Esophagus squamous epithelium (tissue), 4 donors: ENCODE measurements at regions not wholly inside any gene's neighbourhood (a gene's known extent, or its start where the extent isn't known, plus 50 kb on each side); places are given as distances from the start of the nearest gene placed in this dataset.

Experiments
- CTCF ChIP-seq, 6 experiments: fragments of 450-650 bp in 4 of 6; fragments of 200-600 bp in 2 of 6; sonication (generic) in 2 of 6; IDR thresholded peaks; one replicate each; pipeline ENCODE4 v1.5.1; 2016 to 2019; ENCODE audit warnings: antibody characterized with exemption in 6 of 6, mild to moderate bottlenecking in 4 of 6, moderate library complexity in 4 of 6
- POLR2A ChIP-seq, 4 donors: fragments of 450-650 bp; IDR thresholded peaks; one replicate each; pipeline ENCODE4 v1.6.1; 2017; ENCODE audit warnings: antibody characterized with exemption in 4 of 4, mild to moderate bottlenecking in 4 of 4, moderate library complexity in 3 of 4

- TF ChIP-seq POLR2A (IDR thresholded peaks at IDR 0.05) (no peak), CTCF (IDR thresholded peaks at IDR 0.05) (no peak)
Measured at GRCh38 chr4:104393655-104394324, 100.9 kb downstream of the CXXC4 start.
